Activated B cell treated with CpG ODN at 0.5 μM for 24 hours (primary cell): ENCODE measurements at regions not wholly inside any gene's neighbourhood (a gene's known extent, or its start where the extent isn't known, plus 50 kb on each side); places are given as distances from the start of the nearest gene placed in this dataset.
"Not testable (repeated sequence)": the region's sequence is repeated elsewhere in the genome, so short reads cannot be mapped to it uniquely, and the experiment has no call there.

Experiments used
- ATAC-seq: fragments of 200-7000 bp; cut with Tn5 transposase; one replicate; pipeline ENCODE4 v1.10.0; 2021; ENCODE audit warnings: low read depth, mild to moderate bottlenecking, moderate library complexity
- CTCF ChIA-PET: fragments of 350-600 bp; sonication (Branson Sonifier 250); formaldehyde crosslinking; loops from one replicate; lab custom pipeline; 2021; ENCODE audit warnings: antibody characterized with exemption; lab: Charles Lee
- POLR2A ChIA-PET: fragments of 350-600 bp; sonication (Branson Sonifier 250); formaldehyde crosslinking; loops from one replicate; lab custom pipeline; 2021; ENCODE audit warnings: antibody characterized with exemption; lab: Charles Lee
- DNase-seq: peaks from one replicate; pipeline ENCODE4 v3.0.0; 2022
- H3K27ac Mint-ChIP-seq: one replicate; pipeline ENCODE4 v1.8.0; 2020; ENCODE audit warnings: mixed read lengths
- H3K27me3 Mint-ChIP-seq: one replicate; pipeline ENCODE4 v1.8.0; 2021; ENCODE audit warnings: mixed read lengths
- H3K36me3 Mint-ChIP-seq: one replicate; pipeline ENCODE4 v1.8.0; 2021; ENCODE audit warnings: low read depth, mixed read lengths
- H3K4me1 Mint-ChIP-seq: one replicate; pipeline ENCODE4 v1.8.0; 2021; ENCODE audit warnings: mixed read lengths
- H3K4me3 Mint-ChIP-seq: one replicate; pipeline ENCODE4 v1.8.0; 2020; ENCODE audit warnings: mild to moderate bottlenecking, mixed read lengths
- H3K9me3 Mint-ChIP-seq: one replicate; pipeline ENCODE4 v1.8.0; 2020; ENCODE audit warnings: mixed read lengths
- CTCF ChIP-seq: fragments of 200-600 bp; IDR thresholded peaks from one replicate; pipeline ENCODE4 v1.8.0; 2022; ENCODE audit warnings: antibody characterized with exemption, mild to moderate bottlenecking
- intact Hi-C: fragments of 100-400 bp; cut with micrococcal nuclease; formaldehyde crosslinking; loops from one replicate; pipeline ENCODE4 v1.15.1; 2024

GRCh38 chr4:120000591-120001296, 65.9 kb downstream of the MAD2L1 start:
- TF ChIP-seq CTCF, result no peak
- no peaks in the 10 kb centered on the region for H3K36me3 Mint-ChIP-seq
- ATAC-seq (no peak), DNase-seq (no peak)
- no peak overlapping the region for H3K27ac Mint-ChIP-seq
- no peak overlapping the region for H3K4me3 Mint-ChIP-seq
- H3K9me3 Mint-ChIP-seq, result no peaks in the 10 kb centered on the region
- CTCF ChIA-PET, result no interaction called here
- H3K4me1 Mint-ChIP-seq, result no peaks in the 10 kb centered on the region
- POLR2A ChIA-PET, result no interaction called here
- H3K27me3 Mint-ChIP-seq, result peaks cover 9% of the 10 kb centered on the region
- intact Hi-C loops, result no loop called here

- H3K36me3 Mint-ChIP-seq, H3K27ac Mint-ChIP-seq, ATAC-seq, H3K4me3 Mint-ChIP-seq, POLR2A ChIA-PET, H3K4me1 Mint-ChIP-seq, H3K9me3 Mint-ChIP-seq, CTCF ChIA-PET, intact Hi-C loops, DNase-seq, H3K27me3 Mint-ChIP-seq: not testable (repeated sequence)
Observed at GRCh38 chr4:119996024-119996423, 70.6 kb downstream of the MAD2L1 start.

GRCh38 chr4:119984996-119985395, 81.7 kb downstream of the MAD2L1 start:
- ChIA-PET CTCF (no interaction called here), POLR2A (no interaction called here)
- no peaks in the 10 kb centered on the region for H3K9me3 Mint-ChIP-seq
- H3K4me3 Mint-ChIP-seq, result no peak overlapping the region
- intact Hi-C loops, result no loop called here
- no peaks in the 10 kb centered on the region for H3K27me3 Mint-ChIP-seq
- DNase-seq (no peak), ATAC-seq (no peak)
- TF ChIP-seq CTCF, result no peak
- H3K4me1 Mint-ChIP-seq, result no peaks in the 10 kb centered on the region
- no peaks in the 10 kb centered on the region for H3K36me3 Mint-ChIP-seq
- no peak overlapping the region for H3K27ac Mint-ChIP-seq

- ATAC-seq (no peak), DNase-seq (no peak)
- Mint-ChIP-seq H3K27me3 (no peaks in the 10 kb centered on the region), H3K4me3 (no peak overlapping the region), H3K27ac (no peak overlapping the region), H3K4me1 (no peaks in the 10 kb centered on the region), H3K9me3 (no peaks in the 10 kb centered on the region), H3K36me3 (no peaks in the 10 kb centered on the region)
- POLR2A ChIA-PET, result no interaction called here
- CTCF ChIA-PET, result no interaction called here
- intact Hi-C loops, result no loop called here
- no peak for TF ChIP-seq CTCF
Observed at GRCh38 chr4:119982756-119983155, 83.9 kb downstream of the MAD2L1 start.

GRCh38 chr4:119980456-119980855, 86.2 kb downstream of the MAD2L1 start:
- Mint-ChIP-seq H3K9me3 (no peaks in the 10 kb centered on the region), H3K27me3 (no peaks in the 10 kb centered on the region), H3K4me3 (no peak overlapping the region), H3K4me1 (no peaks in the 10 kb centered on the region), H3K27ac (no peak overlapping the region), H3K36me3 (no peaks in the 10 kb centered on the region)
- no peak for DNase-seq
- TF ChIP-seq CTCF, result no peak
- ChIA-PET POLR2A (no interaction called here), CTCF (no interaction called here)
- intact Hi-C loops, result no loop called here
- ATAC-seq, result no peak
